Activated effector memory CD4-positive, alpha-beta T cell treated with anti-CD3 and anti-CD28 coated beads, Interleukin-2, amount 50 U/mL, for 16 hours (primary cell): ENCODE measurements at regions not wholly inside any gene's neighbourhood (a gene's known extent, or its start where the extent isn't known, plus 50 kb on each side); places are given as distances from the start of the nearest gene placed in this dataset.
"Not testable (repeated sequence)": the region's sequence is repeated elsewhere in the genome, so short reads cannot be mapped to it uniquely, and the experiment has no call there.

Source experiments
- DNase-seq: peaks from one replicate; pipeline ENCODE4 v3.0.0-alpha.2; 2020

DNA sequence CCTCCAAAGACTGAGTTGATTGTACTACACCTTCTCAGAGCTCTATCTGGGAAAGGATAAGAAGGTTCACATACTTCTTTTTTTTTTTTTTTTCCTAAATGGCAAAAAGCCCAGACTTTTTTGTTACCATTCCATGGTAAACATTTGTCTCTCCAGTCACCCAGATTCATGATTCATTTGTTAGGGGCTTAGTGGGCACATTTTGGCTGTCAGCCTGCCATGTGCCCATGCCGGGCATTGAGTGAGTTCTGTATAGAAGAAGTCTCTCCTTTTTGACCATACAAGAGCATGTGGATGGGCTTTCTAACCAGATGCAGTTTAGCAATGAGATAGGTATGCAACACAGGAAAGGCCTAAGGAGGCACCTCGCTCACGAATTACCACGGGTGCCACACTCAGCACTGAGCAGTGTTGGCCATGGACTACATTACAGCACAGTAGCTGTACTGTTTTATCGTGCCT, 447.5 kb upstream of the HSF2 start:
- DNase-seq = no peak

GRCh38 chr6:121955401-121955800, 444.1 kb upstream of the HSF2 start:
- DNase-seq = not testable (repeated sequence)

DNA sequence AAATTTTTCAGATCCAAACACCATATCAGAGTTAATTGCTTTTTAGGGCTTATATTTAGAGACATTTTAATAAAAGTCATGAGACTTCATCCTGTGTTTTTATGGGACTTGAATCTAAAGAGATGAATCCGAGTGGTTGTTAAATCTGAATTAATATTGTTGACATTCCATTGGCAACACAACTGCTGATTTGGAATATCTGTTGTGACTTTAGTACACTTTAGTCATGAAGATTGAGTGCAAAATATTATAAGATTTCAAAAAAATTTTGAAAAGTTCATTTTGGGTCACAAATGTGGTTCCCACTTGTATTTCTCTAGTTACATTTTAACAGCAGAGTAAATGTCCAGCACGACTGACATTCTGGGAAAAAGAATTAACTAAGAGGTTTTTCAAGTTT, 442.7 kb upstream of the HSF2 start:
- DNase-seq = no peak

GRCh38 chr6:121959501-121959900, 440.0 kb upstream of the HSF2 start:
- DNase-seq = no peak

DNA sequence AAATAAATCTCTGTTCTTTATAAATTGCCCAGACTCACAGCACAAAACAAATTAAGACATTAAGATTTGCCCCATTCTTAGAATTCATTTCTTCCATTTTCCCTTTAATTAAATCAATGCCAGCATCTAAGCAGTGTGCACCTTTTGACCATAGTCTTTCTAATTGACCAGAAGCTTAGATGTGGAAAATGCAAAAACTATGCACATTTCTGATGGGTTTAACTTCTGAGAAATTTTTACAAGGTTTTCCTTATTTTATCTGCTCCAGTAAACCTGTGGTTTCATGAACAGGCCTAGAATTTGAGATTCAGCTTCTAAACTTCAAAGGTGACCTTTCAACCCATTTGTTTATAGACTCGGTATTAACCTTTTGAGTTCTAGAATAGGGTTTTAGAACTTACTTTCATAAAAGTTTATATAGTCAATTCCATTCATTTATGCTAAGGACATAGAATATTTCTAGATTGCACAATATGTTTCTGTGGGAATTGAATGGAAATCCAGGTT, 437.8 kb upstream of the HSF2 start:
- no peak for DNase-seq

DNA sequence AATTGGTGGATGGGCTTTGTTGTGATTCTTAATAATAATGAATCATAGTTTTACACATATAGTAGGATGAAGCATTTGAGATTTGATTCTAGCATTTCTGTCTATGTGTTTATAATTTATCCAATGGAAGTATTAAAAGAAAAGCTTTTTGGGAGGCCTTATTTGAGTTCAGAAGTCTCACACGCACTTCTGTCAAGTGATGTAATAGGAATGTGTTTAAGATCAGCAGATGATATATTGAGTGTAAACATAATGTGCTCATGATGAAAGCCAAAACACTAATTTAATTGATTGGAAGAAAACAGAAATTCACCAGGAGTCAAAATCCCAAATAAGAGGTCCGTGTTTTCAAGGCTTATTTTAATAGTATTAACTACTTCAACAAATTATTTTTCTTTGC, 435.6 kb upstream of the HSF2 start:
- no peak for DNase-seq

- DNase-seq = no peak
Observed at GRCh38 chr6:121965739-121966138, 433.7 kb upstream of the HSF2 start.

- DNase-seq = no peak
Observed at GRCh38 chr6:121967631-121968030, 431.8 kb upstream of the HSF2 start.

DNA sequence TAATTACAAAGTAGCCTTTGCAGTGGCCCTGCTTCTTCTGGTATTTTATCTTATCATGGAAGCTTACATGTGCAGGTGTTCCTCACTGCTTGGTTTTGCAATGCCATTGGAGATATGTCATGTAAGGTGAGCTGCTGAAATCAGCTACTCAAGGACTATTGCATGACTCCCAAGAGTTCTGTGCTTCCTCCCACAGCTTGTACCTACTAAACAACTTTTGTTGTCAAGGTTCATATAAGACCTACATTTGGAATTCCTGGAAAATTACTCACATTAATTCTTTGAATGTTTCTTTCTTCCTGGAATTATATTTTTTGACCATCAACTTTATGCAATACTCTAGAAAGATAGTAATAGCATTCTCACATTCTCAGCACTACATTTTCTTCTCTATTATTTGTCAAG, 427.5 kb upstream of the HSF2 start:
- DNase-seq = no peak

DNA sequence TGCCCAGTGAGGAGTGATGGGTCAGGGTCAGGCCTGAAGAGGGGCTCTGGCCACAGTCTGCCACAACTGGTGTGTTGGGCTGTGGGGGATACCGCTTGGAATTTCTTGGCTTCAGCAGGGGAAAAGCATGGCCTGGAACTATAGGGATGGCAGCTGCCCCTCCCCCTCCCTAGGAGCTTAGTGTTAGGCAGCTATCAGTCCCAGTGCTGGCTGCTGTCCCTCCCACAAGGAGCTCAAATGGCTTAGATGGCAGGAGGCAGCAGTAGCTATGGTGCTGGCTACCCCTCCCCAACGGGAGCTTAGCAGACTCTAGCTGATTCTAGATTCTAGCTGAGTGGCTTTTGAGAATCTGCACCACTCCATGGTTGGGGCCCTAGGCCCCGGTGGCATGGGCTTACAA, 414.5 kb upstream of the HSF2 start:
- DNase-seq = no peak

DNA sequence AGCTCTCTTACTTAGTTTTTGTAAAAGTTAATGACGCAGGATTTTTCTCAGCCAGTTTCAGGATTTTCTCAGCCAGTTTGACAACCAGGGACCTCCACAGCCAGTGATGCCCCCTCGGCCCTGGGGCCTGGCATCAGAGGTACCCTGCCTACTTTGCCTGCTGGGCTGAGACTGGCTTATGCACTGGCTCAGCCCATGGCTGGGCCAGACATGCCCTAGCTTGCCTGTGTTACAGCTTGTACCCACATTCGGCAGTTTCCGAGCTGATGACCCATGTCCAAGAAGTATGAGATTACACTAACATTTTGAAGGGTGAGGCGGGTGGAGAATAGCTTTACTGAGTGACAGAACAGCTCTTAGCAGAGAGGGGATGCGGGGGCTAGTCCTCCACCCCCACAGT, 406.1 kb upstream of the HSF2 start:
- DNase-seq = no peak

DNA sequence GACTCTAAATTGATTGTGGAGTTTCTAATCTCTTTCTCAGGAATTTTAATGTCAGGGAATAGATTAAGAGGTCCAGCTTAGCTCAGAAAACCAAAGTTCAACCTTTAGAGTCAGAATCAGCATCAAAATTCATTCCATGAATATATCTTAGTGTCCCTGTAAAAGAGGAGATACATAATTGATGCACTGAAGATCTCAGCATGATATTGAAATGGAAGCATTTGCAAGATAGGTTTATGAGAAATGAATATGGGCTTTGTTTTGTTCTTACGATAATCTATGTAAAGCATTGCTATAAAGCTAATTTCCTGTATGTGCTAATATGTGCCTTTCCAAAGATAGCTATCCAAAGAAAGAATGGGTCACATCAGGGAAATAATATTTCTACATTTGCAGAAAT, 404.5 kb upstream of the HSF2 start:
- DNase-seq = no peak

- DNase-seq = no peak
Observed at GRCh38 chr6:121998631-121999030, 400.8 kb upstream of the HSF2 start.

DNA sequence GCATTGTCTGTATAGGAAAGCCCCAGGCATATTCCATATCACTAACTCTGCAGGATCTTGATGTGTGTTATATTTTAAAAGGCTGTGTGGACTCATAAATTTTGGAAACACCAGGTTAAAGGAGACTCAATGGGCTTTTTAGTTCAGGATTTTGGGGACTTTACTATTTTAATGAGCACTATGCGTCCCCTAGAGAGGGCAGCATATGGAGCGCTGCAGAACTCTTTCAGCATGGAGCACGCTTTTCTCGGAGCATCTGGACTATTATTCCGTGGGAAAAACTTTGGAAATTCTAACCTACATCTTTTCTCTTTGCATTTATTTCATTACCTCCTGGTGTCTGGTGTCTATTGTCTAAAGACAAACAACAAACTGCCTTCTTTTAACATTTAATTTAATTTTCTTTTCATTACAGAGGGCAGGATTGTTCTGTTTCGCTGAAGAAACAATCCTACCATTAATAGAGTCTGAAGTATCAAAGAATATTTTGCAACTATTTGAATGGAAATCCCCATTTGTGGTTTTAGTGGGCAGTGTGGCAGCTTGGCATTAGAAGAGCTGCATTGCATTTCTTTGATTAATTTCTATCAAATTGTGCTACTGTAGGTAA, 399.9 kb upstream of the HSF2 start:
- no peak for DNase-seq

DNA sequence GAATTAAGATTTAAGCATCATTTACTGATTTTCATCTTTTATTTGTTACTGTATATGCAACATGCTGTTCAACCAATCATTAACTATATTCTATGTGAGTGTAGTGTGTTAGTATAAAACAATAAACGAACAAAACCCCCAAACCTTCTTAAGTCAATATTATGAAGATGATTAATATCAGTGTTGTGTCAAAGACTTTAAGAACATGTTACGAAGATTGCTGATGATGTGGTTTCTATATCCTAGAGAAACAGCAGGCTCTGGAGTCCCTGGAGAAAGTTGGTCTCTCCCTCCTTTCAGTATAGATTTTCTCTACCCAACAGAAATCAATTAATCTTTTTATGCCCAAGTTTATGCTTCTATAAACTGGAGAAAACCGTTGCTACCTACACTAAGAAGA, 393.8 kb upstream of the HSF2 start:
- DNase-seq = no peak

DNA sequence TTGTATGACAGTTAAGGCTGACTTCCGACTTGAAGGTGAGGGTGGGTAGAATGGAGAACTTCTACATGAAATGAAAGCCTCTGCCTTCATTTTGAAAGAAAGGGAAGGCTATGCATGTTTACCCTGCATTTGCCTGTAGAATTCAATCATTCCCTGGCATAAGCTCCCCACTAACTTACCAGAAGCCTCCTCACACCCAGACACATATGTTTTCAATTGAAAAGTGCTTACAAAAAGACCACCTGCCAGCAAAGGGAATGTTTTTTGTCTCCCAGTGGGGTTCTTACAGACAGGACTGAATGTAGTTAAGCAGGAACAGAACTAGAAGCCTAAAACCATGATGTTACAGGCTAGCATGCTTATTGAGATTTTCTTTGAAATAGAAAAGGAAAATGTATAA, 392.1 kb upstream of the HSF2 start:
- no peak for DNase-seq

- DNase-seq = no peak
Observed at GRCh38 chr6:122008101-122008999, 391.1 kb upstream of the HSF2 start.

GRCh38 chr6:122009000-122009350, 390.5 kb upstream of the HSF2 start:
- no peak for DNase-seq

DNA sequence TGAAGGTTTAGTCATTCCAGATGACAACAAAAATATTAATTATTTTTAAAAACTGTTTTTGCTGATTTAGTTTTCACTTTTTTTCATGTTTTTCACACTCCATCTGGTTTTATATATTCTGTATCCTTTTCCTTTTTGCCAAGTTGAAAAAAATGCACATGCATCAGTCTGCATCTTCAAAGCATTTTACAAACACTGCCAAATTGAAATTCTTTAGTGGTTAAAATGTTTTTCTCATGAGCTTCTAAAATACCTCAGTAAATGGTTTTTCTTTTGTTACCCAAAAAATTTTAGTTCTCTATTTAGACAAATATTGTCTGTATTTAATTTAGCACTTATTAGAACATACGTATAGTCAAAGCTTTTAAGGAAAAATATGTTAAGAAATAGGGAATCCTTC, 386.9 kb upstream of the HSF2 start:
- no peak for DNase-seq

- DNase-seq = no peak
Observed at GRCh38 chr6:122014961-122015360, 384.5 kb upstream of the HSF2 start.

GRCh38 chr6:122020588-122021264, 378.7 kb upstream of the HSF2 start:
- DNase-seq = no peak

DNA sequence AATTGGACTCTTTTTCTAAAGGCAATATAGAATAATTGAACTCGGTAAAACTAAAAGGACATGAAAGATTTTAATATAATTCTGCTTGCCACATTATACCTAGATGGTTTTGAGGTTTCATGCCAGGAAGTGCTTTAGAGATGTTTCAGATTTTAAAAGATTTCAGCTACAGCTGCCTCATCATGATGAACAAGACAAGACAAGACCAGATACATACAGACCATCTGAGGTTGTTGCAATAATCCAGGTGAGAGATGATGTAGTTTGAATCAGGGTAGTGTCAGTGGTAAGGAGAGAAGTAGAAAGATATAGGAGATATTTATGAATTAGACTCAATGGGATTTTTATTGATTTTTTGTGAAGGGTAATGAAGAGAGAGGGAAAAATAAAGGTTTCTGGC, 374.3 kb upstream of the HSF2 start:
- no peak for DNase-seq

GRCh38 chr6:122026582-122027369, 372.7 kb upstream of the HSF2 start:
- no peak for DNase-seq
